ENCODE measurements at regions not wholly inside any gene's neighbourhood (a gene's known extent, or its start where the extent isn't known, plus 50 kb on each side); places are given as distances from the start of the nearest gene placed in this dataset.

DNA sequence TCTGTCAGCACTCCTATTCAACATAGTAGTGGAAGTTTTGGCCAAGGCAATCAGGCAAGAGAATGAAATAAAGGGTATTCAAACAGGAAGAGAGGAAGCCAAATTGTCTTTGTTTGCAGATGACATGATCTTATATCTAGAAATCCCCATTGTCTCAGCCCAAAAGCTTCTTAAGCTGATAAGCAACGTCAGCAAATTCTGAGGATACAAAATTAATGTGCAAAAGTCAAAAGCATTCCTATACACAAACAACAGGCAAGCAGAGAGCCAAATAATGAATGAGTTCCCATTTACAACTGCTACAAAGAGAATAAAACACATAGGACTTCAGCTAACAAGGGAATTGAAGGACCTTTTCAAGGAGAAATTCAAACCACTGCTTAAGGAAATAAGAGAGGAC lies 280.4 kb upstream of the LUZP2 start:
- TF ChIP-seq, protein P1, sequence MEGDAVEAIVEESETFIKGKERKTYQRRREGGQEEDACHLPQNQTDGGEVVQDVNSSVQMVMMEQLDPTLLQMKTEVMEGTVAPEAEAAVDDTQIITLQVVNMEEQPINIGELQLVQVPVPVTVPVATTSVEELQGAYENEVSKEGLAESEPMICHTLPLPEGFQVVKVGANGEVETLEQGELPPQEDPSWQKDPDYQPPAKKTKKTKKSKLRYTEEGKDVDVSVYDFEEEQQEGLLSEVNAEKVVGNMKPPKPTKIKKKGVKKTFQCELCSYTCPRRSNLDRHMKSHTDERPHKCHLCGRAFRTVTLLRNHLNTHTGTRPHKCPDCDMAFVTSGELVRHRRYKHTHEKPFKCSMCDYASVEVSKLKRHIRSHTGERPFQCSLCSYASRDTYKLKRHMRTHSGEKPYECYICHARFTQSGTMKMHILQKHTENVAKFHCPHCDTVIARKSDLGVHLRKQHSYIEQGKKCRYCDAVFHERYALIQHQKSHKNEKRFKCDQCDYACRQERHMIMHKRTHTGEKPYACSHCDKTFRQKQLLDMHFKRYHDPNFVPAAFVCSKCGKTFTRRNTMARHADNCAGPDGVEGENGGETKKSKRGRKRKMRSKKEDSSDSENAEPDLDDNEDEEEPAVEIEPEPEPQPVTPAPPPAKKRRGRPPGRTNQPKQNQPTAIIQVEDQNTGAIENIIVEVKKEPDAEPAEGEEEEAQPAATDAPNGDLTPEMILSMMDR (IDR thresholded peaks at IDR 0.05) = no peak
- no peak for TF ChIP-seq ZFX (IDR thresholded peaks at IDR 0.05; ENCODE audit: borderline replicate concordance)
